Panc1 (cell line): ENCODE measurements at regions not wholly inside any gene's neighbourhood (a gene's known extent, or its start where the extent isn't known, plus 50 kb on each side); places are given as distances from the start of the nearest gene placed in this dataset.

Experiments used
- ATAC-seq: fragments of 200-7000 bp; cut with Tn5 transposase; 2 replicates; pipeline ENCODE4 v1.9.1; 2020; ENCODE audit warnings: mild to moderate bottlenecking, moderate library complexity
- BruUV-seq: library from RNA; stranded (reverse); fragments of 400-500 nt; replicated peaks from 2 replicates; lab custom pipeline; 2021; lab: Mats Ljungman, UMichigan
- CTCF ChIA-PET: fragments of 300-600 bp; sonication (Branson Sonifier 250); formaldehyde crosslinking; loops from one replicate; lab custom pipeline; 2022; ENCODE audit warnings: antibody characterized with exemption; lab: Charles Lee
- POLR2A ChIA-PET: fragments of 300-600 bp; sonication (Branson Sonifier 250); formaldehyde crosslinking; loops from one replicate; lab custom pipeline; 2022; ENCODE audit warnings: antibody characterized with exemption; lab: Charles Lee
- DNase-seq: peaks from one replicate; pipeline ENCODE4 v3.0.0-alpha.2; 2010; ENCODE audit warnings: low read depth, low spot score
- H3K27ac ChIP-seq: 2 replicates; pipeline ENCODE4 v1.5.1; 2011; ENCODE audit warnings: mild to moderate bottlenecking, low read length, inconsistent platforms
- H3K27me3 ChIP-seq: fragments of 200-500 bp; sonication (Bioruptor generic); 2 replicates; pipeline ENCODE4 v1.6.0; 2014; ENCODE audit warnings: low read length, inconsistent platforms; ENCODE audit not compliant: control insufficient read depth, insufficient read depth
- H3K36me3 ChIP-seq: fragments of 200-500 bp; sonication (Bioruptor generic); 2 replicates; pipeline ENCODE4 v1.5.1; 2014; ENCODE audit warnings: inconsistent platforms, mild to moderate bottlenecking, low read length, moderate library complexity; ENCODE audit not compliant: control insufficient read depth, insufficient read depth
- H3K4me1 ChIP-seq: 2 replicates; pipeline ENCODE4 v1.5.1; 2011; ENCODE audit warnings: inconsistent platforms, mild to moderate bottlenecking, low read length, moderate library complexity; ENCODE audit not compliant: control insufficient read depth, insufficient read depth
- H3K4me3 ChIP-seq, 2 experiments: 2 replicates each; pipeline ENCODE4 v1.5.1; 2011 to 2012; ENCODE audit warnings: low read depth in 2 of 2, low read length in 2 of 2, mild to moderate bottlenecking in 2 of 2, inconsistent platforms in 1 of 2, moderate library complexity in 1 of 2
- H3K9me3 ChIP-seq: fragments of 200-500 bp; sonication (Bioruptor generic); 2 replicates; pipeline ENCODE4 v1.5.1; 2014; ENCODE audit warnings: low read depth, mild to moderate bottlenecking, inconsistent platforms, low read length, moderate library complexity; ENCODE audit not compliant: control insufficient read depth, insufficient read depth
- POLR2AphosphoS5 ChIP-seq: IDR thresholded peaks from 2 replicates; pipeline ENCODE4 v1.6.1; 2012; ENCODE audit warnings: mild to moderate bottlenecking, low read depth, low read length, moderate library complexity
- REST ChIP-seq, 2 experiments: IDR thresholded peaks; 2 replicates each; pipeline ENCODE4 v1.6.1; 2011 to 2012; ENCODE audit warnings: low read depth in 2 of 2, control low read depth in 1 of 2, low read length in 1 of 2, mild to moderate bottlenecking in 1 of 2, moderate library complexity in 1 of 2; ENCODE audit not compliant: insufficient read depth in 1 of 2
- SIN3A ChIP-seq: IDR thresholded peaks from 2 replicates; pipeline ENCODE4 v1.6.1; 2012; ENCODE audit warnings: low read depth, mild to moderate bottlenecking, low read length, moderate library complexity, borderline replicate concordance; ENCODE audit not compliant: insufficient read depth
- TCF7L2 ChIP-seq: IDR thresholded peaks from 2 replicates; pipeline ENCODE4 v1.6.1; 2011; ENCODE audit warnings: mild to moderate bottlenecking, low read depth, low read length, inconsistent platforms
- in situ Hi-C: cut with HindIII; loops from 2 replicates; pipeline ENCODE4 v1.10.0; 2016; ENCODE audit warnings: low sequenced_read_pairs, low pct_unique_long_range_greater_than_20kb
- intact Hi-C: fragments of 100-400 bp; cut with micrococcal nuclease; formaldehyde crosslinking; loops from one replicate; pipeline ENCODE4 v1.10.0; 2022; ENCODE audit not compliant: unreplicated experiment
- TF ChIP-seq, protein P1 (sequence below): fragments of 450-650 bp; IDR thresholded peaks from 2 replicates; pipeline ENCODE4 v1.5.1; 2017; ENCODE audit warnings: mild to moderate bottlenecking

DNA sequence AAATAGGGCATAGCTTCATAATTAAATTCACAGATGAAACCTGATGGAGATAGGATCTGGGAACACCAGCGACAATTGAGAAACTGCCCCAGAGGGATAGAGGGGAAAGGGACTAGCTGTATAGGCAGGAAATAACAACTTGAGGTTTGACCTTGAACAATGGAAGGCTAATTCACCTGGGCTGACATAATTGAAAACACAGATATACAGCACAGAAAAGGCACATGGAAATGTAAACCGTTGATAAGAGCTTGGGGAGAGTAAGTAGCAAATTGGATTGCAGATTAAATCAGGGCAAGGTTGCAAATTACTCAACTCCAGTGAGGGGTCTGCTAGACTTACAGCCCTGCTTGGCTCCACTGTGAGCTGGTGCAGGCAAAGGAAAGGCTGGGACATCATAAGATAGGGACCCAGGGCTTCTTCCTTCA lies 246.7 kb downstream of the DLEU7 start:
- CTCF ChIA-PET: interaction anchor here (0.6 kb wide), 1 partner anchor 658 kb away, joined by 4 read pairs; no protein-coding TSS in a partner anchor
- in situ Hi-C loops (no loop called here), intact Hi-C loops (no loop called here)
- POLR2A ChIA-PET: no interaction called here
- no peaks in the 10 kb centered on the region for H3K27me3 ChIP-seq
- DNase-seq: no peak
- no peak overlapping the region for H3K27ac ChIP-seq
- no TSS peak for BruUV-seq
- no peak for ATAC-seq
- TF ChIP-seq POLR2AphosphoS5 (no peak), REST (IDR thresholded peaks at IDR 0.05; ENCODE audit: insufficient read depth in 1 of 2, low read depth in 2 of 2, low read length in 1 of 2) (no peak), TCF7L2 (no peak), SIN3A (no peak)
- TF ChIP-seq, protein P1, sequence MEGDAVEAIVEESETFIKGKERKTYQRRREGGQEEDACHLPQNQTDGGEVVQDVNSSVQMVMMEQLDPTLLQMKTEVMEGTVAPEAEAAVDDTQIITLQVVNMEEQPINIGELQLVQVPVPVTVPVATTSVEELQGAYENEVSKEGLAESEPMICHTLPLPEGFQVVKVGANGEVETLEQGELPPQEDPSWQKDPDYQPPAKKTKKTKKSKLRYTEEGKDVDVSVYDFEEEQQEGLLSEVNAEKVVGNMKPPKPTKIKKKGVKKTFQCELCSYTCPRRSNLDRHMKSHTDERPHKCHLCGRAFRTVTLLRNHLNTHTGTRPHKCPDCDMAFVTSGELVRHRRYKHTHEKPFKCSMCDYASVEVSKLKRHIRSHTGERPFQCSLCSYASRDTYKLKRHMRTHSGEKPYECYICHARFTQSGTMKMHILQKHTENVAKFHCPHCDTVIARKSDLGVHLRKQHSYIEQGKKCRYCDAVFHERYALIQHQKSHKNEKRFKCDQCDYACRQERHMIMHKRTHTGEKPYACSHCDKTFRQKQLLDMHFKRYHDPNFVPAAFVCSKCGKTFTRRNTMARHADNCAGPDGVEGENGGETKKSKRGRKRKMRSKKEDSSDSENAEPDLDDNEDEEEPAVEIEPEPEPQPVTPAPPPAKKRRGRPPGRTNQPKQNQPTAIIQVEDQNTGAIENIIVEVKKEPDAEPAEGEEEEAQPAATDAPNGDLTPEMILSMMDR: no peak
- H3K4me3 ChIP-seq: no peak overlapping the region
- H3K9me3 ChIP-seq: no peaks in the 10 kb centered on the region
- no peaks in the 10 kb centered on the region for H3K36me3 ChIP-seq
- H3K4me1 ChIP-seq: no peaks in the 10 kb centered on the region; the same call in 1 of the 2 replicates

GRCh38 chr13:50598338-50598737 lies 245.2 kb downstream of the DLEU7 start:
- in situ Hi-C loops (no loop called here), intact Hi-C loops (no loop called here)
- TF ChIP-seq TCF7L2: no peak
- TF ChIP-seq POLR2AphosphoS5: no peak
- TF ChIP-seq SIN3A: no peak
- no peak for TF ChIP-seq REST (IDR thresholded peaks at IDR 0.05; ENCODE audit: insufficient read depth in 1 of 2, low read depth in 2 of 2, low read length in 1 of 2)
- H3K9me3 ChIP-seq: no peaks in the 10 kb centered on the region
- no peak overlapping the region for H3K4me3 ChIP-seq
- no TSS peak for BruUV-seq
- H3K27me3 ChIP-seq: no peaks in the 10 kb centered on the region
- no peaks in the 10 kb centered on the region for H3K36me3 ChIP-seq
- ChIA-PET POLR2A (no interaction called here), CTCF (no interaction called here)
- DNase-seq (no peak), ATAC-seq (no peak)
- no peaks in the 10 kb centered on the region; the same call in 1 of the 2 replicates for H3K4me1 ChIP-seq
- no peak overlapping the region for H3K27ac ChIP-seq
